ENCODE measurements at regions not wholly inside any gene's neighbourhood (a gene's known extent, or its start where the extent isn't known, plus 50 kb on each side); places are given as distances from the start of the nearest gene placed in this dataset.

- intact Hi-C loops (cut with DNase I), result no loop called here
- no peak for DNase-seq (ENCODE audit: low spot score)
Observed at GRCh38 chr5:85716344-85717202, 901.2 kb upstream of the COX7C start.

GRCh38 chr5:85717203-85717563 is 900.6 kb upstream of the COX7C start:
- intact Hi-C loops (cut with DNase I), result no loop called here
- DNase-seq (ENCODE audit: low spot score), result no peak

GRCh38 chr5:85732185-85732584 is 885.6 kb upstream of the COX7C start:
- DNase-seq (ENCODE audit: low spot score), result no peak
- intact Hi-C loops (cut with DNase I), result no loop called here

- no peak for DNase-seq (ENCODE audit: low spot score)
- intact Hi-C loops (cut with DNase I), result no loop called here
Observed at GRCh38 chr5:85741972-85742371, 875.8 kb upstream of the COX7C start.

GRCh38 chr5:85760519-85760918 is 857.2 kb upstream of the COX7C start:
- no peak for DNase-seq (ENCODE audit: low spot score)
- intact Hi-C loops (cut with DNase I), result no loop called here

GRCh38 chr5:85769347-85769746 is 848.4 kb upstream of the COX7C start:
- no peak for DNase-seq (ENCODE audit: low spot score)
- intact Hi-C loops (cut with DNase I), result no loop called here

GRCh38 chr5:85784746-85785145 is 833.0 kb upstream of the COX7C start:
- intact Hi-C loops (cut with DNase I), result no loop called here
- DNase-seq (ENCODE audit: low spot score), result no peak

- intact Hi-C loops (cut with DNase I), result no loop called here
- no peak for DNase-seq (ENCODE audit: low spot score)
Observed at GRCh38 chr5:85813146-85813545, 804.6 kb upstream of the COX7C start.

- intact Hi-C loops (cut with DNase I), result no loop called here
- no peak for DNase-seq (ENCODE audit: low spot score)
Observed at GRCh38 chr5:85814596-85814995, 803.1 kb upstream of the COX7C start.

GRCh38 chr5:85823462-85824426 is 794.0 kb upstream of the COX7C start:
- intact Hi-C loops (cut with DNase I), result no loop called here

GRCh38 chr5:85838781-85839180 is 779.0 kb upstream of the COX7C start:
- no peak for DNase-seq (ENCODE audit: low spot score)
- intact Hi-C loops (cut with DNase I), result no loop called here

More at GRCh38 chr5:85823462-85824426, 794.0 kb upstream of the COX7C start:
- no peak for DNase-seq (ENCODE audit: low spot score)

- DNase-seq (ENCODE audit: low spot score), result no peak
- intact Hi-C loops (cut with DNase I), result no loop called here
Observed at GRCh38 chr5:85841653-85842052, 776.1 kb upstream of the COX7C start.

- intact Hi-C loops (cut with DNase I), result no loop called here
Observed at GRCh38 chr5:85843535-85843934, 774.2 kb upstream of the COX7C start.

GRCh38 chr5:85849411-85849810 is 768.3 kb upstream of the COX7C start:
- intact Hi-C loops (cut with DNase I), result no loop called here
- no peak for DNase-seq (ENCODE audit: low spot score)

More at GRCh38 chr5:85843535-85843934, 774.2 kb upstream of the COX7C start:
- no peak for DNase-seq (ENCODE audit: low spot score)

GRCh38 chr5:85865296-85865695 is 752.4 kb upstream of the COX7C start:
- no peak for DNase-seq (ENCODE audit: low spot score)
- intact Hi-C loops (cut with DNase I), result no loop called here

- intact Hi-C loops (cut with DNase I), result no loop called here
- DNase-seq (ENCODE audit: low spot score), result no peak
Observed at GRCh38 chr5:85868070-85868469, 749.7 kb upstream of the COX7C start.

GRCh38 chr5:85893996-85894395 is 723.7 kb upstream of the COX7C start:
- intact Hi-C loops (cut with DNase I), result no loop called here
- no peak for DNase-seq (ENCODE audit: low spot score)

- intact Hi-C loops (cut with DNase I), result no loop called here
- no peak for DNase-seq (ENCODE audit: low spot score)
Observed at GRCh38 chr5:85896514-85896913, 721.2 kb upstream of the COX7C start.

GRCh38 chr5:85906460-85906859 is 711.3 kb upstream of the COX7C start:
- intact Hi-C loops (cut with DNase I), result no loop called here
- no peak for DNase-seq (ENCODE audit: low spot score)

- no peak for DNase-seq (ENCODE audit: low spot score)
- intact Hi-C loops (cut with DNase I), result no loop called here
Observed at GRCh38 chr5:85910335-85910734, 707.4 kb upstream of the COX7C start.

All from posterior vena cava (tissue), 2 donors.